Activated naive CD8-positive, alpha-beta T cell treated with anti-CD3 and anti-CD28 coated beads for 36 hours (primary cell): ENCODE measurements at regions not wholly inside any gene's neighbourhood (a gene's known extent, or its start where the extent isn't known, plus 50 kb on each side); places are given as distances from the start of the nearest gene placed in this dataset.

Experiments used
- DNase-seq: peaks from one replicate; pipeline ENCODE4 v3.0.0; 2021
- H3K27ac Mint-ChIP-seq: one replicate; pipeline ENCODE4 v1.8.0; 2022; ENCODE audit warnings: mild to moderate bottlenecking, moderate library complexity, mixed read lengths
- H3K27me3 Mint-ChIP-seq: one replicate; pipeline ENCODE4 v1.8.0; 2022; ENCODE audit warnings: mild to moderate bottlenecking, mixed read lengths
- H3K36me3 Mint-ChIP-seq: one replicate; pipeline ENCODE4 v1.8.0; 2021; ENCODE audit warnings: mild to moderate bottlenecking, mixed read lengths
- H3K4me1 Mint-ChIP-seq: one replicate; pipeline ENCODE4 v1.8.0; 2021; ENCODE audit warnings: mixed read lengths
- H3K4me3 Mint-ChIP-seq: one replicate; pipeline ENCODE4 v1.8.0; 2022; ENCODE audit warnings: mild to moderate bottlenecking, moderate library complexity, mixed read lengths
- H3K9me3 Mint-ChIP-seq: one replicate; pipeline ENCODE4 v1.8.0; 2022; ENCODE audit warnings: mixed read lengths

- no peak overlapping the region for H3K27ac Mint-ChIP-seq
- no peak for DNase-seq
- no peaks in the 10 kb centered on the region for H3K36me3 Mint-ChIP-seq
- no peaks in the 10 kb centered on the region for H3K4me1 Mint-ChIP-seq
- no peak overlapping the region for H3K4me3 Mint-ChIP-seq
- peaks cover 2% of the 10 kb centered on the region for H3K9me3 Mint-ChIP-seq
- H3K27me3 Mint-ChIP-seq = no peaks in the 10 kb centered on the region
Observed at GRCh38 chr18:73235921-73236320, 368.1 kb upstream of the NETO1 start.

GRCh38 chr18:73235491-73235890 is 367.7 kb upstream of the NETO1 start:
- no peaks in the 10 kb centered on the region for H3K4me1 Mint-ChIP-seq
- no peak overlapping the region for H3K4me3 Mint-ChIP-seq
- no peak for DNase-seq
- no peaks in the 10 kb centered on the region for H3K36me3 Mint-ChIP-seq
- H3K27me3 Mint-ChIP-seq = no peaks in the 10 kb centered on the region
- peaks cover 2% of the 10 kb centered on the region for H3K9me3 Mint-ChIP-seq
- no peak overlapping the region for H3K27ac Mint-ChIP-seq

GRCh38 chr18:73232933-73233332 is 365.1 kb upstream of the NETO1 start:
- Mint-ChIP-seq H3K4me1 (no peaks in the 10 kb centered on the region), H3K9me3 (no peaks in the 10 kb centered on the region), H3K27ac (no peak overlapping the region)

GRCh38 chr18:73220663-73221062 is 352.9 kb upstream of the NETO1 start:
- Mint-ChIP-seq H3K27me3 (no peaks in the 10 kb centered on the region), H3K4me1 (no peaks in the 10 kb centered on the region), H3K27ac (no peak overlapping the region), H3K4me3 (no peak overlapping the region), H3K9me3 (peaks cover 18% of the 10 kb centered on the region), H3K36me3 (no peaks in the 10 kb centered on the region)
- no peak for DNase-seq

More at GRCh38 chr18:73232933-73233332, 365.1 kb upstream of the NETO1 start:
- Mint-ChIP-seq H3K4me3 (no peak overlapping the region), H3K36me3 (no peaks in the 10 kb centered on the region), H3K27me3 (no peaks in the 10 kb centered on the region)
- DNase-seq = no peak

GRCh38 chr18:73218293-73218692 is 350.5 kb upstream of the NETO1 start:
- Mint-ChIP-seq H3K27ac (no peak overlapping the region), H3K36me3 (no peaks in the 10 kb centered on the region), H3K4me1 (no peaks in the 10 kb centered on the region), H3K4me3 (no peak overlapping the region), H3K27me3 (no peaks in the 10 kb centered on the region), H3K9me3 (peaks cover 23% of the 10 kb centered on the region)
- no peak for DNase-seq

- Mint-ChIP-seq H3K27me3 (no peaks in the 10 kb centered on the region), H3K27ac (no peak overlapping the region), H3K4me3 (no peak overlapping the region), H3K4me1 (no peaks in the 10 kb centered on the region), H3K36me3 (no peaks in the 10 kb centered on the region), H3K9me3 (peaks cover 13% of the 10 kb centered on the region)
- no peak for DNase-seq
Observed at GRCh38 chr18:73214970-73215369, 347.2 kb upstream of the NETO1 start.

GRCh38 chr18:73212442-73212841 is 344.7 kb upstream of the NETO1 start:
- no peak overlapping the region for H3K27ac Mint-ChIP-seq
- H3K4me1 Mint-ChIP-seq = no peaks in the 10 kb centered on the region
- peaks cover 7% of the 10 kb centered on the region for H3K9me3 Mint-ChIP-seq
- no peaks in the 10 kb centered on the region for H3K36me3 Mint-ChIP-seq
- H3K27me3 Mint-ChIP-seq = no peaks in the 10 kb centered on the region
- H3K4me3 Mint-ChIP-seq = no peak overlapping the region
- DNase-seq = no peak

- Mint-ChIP-seq H3K9me3 (no peaks in the 10 kb centered on the region), H3K36me3 (no peaks in the 10 kb centered on the region), H3K4me1 (no peaks in the 10 kb centered on the region), H3K27ac (no peak overlapping the region), H3K27me3 (no peaks in the 10 kb centered on the region), H3K4me3 (no peak overlapping the region)
- no peak for DNase-seq
Observed at GRCh38 chr18:73201940-73202339, 334.2 kb upstream of the NETO1 start.

- Mint-ChIP-seq H3K27me3 (no peaks in the 10 kb centered on the region), H3K9me3 (no peaks in the 10 kb centered on the region), H3K36me3 (no peaks in the 10 kb centered on the region), H3K4me3 (no peak overlapping the region), H3K27ac (no peak overlapping the region), H3K4me1 (no peaks in the 10 kb centered on the region)
- DNase-seq = no peak
Observed at GRCh38 chr18:73199151-73199550, 331.4 kb upstream of the NETO1 start.

GRCh38 chr18:73189718-73190117 is 321.9 kb upstream of the NETO1 start:
- Mint-ChIP-seq H3K9me3 (peaks cover 6% of the 10 kb centered on the region), H3K36me3 (no peaks in the 10 kb centered on the region), H3K4me3 (no peak overlapping the region), H3K27ac (no peak overlapping the region), H3K27me3 (no peaks in the 10 kb centered on the region), H3K4me1 (no peaks in the 10 kb centered on the region)
- DNase-seq = no peak

- no peak overlapping the region for H3K4me3 Mint-ChIP-seq
- no peaks in the 10 kb centered on the region for H3K27me3 Mint-ChIP-seq
Observed at GRCh38 chr18:73168236-73168635, 300.4 kb upstream of the NETO1 start.

GRCh38 chr18:73164430-73164829 is 296.6 kb upstream of the NETO1 start:
- H3K36me3 Mint-ChIP-seq = no peaks in the 10 kb centered on the region
- no peaks in the 10 kb centered on the region for H3K4me1 Mint-ChIP-seq
- no peak overlapping the region for H3K4me3 Mint-ChIP-seq
- H3K27me3 Mint-ChIP-seq = no peaks in the 10 kb centered on the region
- no peaks in the 10 kb centered on the region for H3K9me3 Mint-ChIP-seq
- H3K27ac Mint-ChIP-seq = no peak overlapping the region
- no peak for DNase-seq

More at GRCh38 chr18:73168236-73168635, 300.4 kb upstream of the NETO1 start:
- Mint-ChIP-seq H3K36me3 (no peaks in the 10 kb centered on the region), H3K27ac (no peak overlapping the region), H3K4me1 (no peaks in the 10 kb centered on the region), H3K9me3 (no peaks in the 10 kb centered on the region)
- DNase-seq = no peak

GRCh38 chr18:73163236-73163635 is 295.4 kb upstream of the NETO1 start:
- no peaks in the 10 kb centered on the region for H3K27me3 Mint-ChIP-seq
- DNase-seq = no peak
- H3K4me1 Mint-ChIP-seq = no peaks in the 10 kb centered on the region
- H3K36me3 Mint-ChIP-seq = no peaks in the 10 kb centered on the region
- no peaks in the 10 kb centered on the region for H3K9me3 Mint-ChIP-seq
- no peak overlapping the region for H3K27ac Mint-ChIP-seq
- H3K4me3 Mint-ChIP-seq = no peak overlapping the region

- H3K4me3 Mint-ChIP-seq = no peak overlapping the region
Observed at GRCh38 chr18:73156117-73156516, 288.3 kb upstream of the NETO1 start.

GRCh38 chr18:73153271-73153670 is 285.5 kb upstream of the NETO1 start:
- Mint-ChIP-seq H3K4me3 (no peak overlapping the region), H3K9me3 (no peaks in the 10 kb centered on the region), H3K36me3 (no peaks in the 10 kb centered on the region), H3K27ac (no peak overlapping the region), H3K27me3 (no peaks in the 10 kb centered on the region), H3K4me1 (no peaks in the 10 kb centered on the region)
- DNase-seq = no peak

More at GRCh38 chr18:73156117-73156516, 288.3 kb upstream of the NETO1 start:
- no peaks in the 10 kb centered on the region for H3K4me1 Mint-ChIP-seq
- H3K9me3 Mint-ChIP-seq = no peaks in the 10 kb centered on the region
- no peaks in the 10 kb centered on the region for H3K27me3 Mint-ChIP-seq
- no peaks in the 10 kb centered on the region for H3K36me3 Mint-ChIP-seq
- no peak for DNase-seq
- H3K27ac Mint-ChIP-seq = no peak overlapping the region

GRCh38 chr18:73151086-73151485 is 283.3 kb upstream of the NETO1 start:
- Mint-ChIP-seq H3K4me1 (no peaks in the 10 kb centered on the region), H3K4me3 (no peak overlapping the region), H3K27me3 (no peaks in the 10 kb centered on the region), H3K9me3 (no peaks in the 10 kb centered on the region), H3K36me3 (no peaks in the 10 kb centered on the region), H3K27ac (no peak overlapping the region)
- no peak for DNase-seq

- no peaks in the 10 kb centered on the region for H3K27me3 Mint-ChIP-seq
- H3K36me3 Mint-ChIP-seq = no peaks in the 10 kb centered on the region
- no peaks in the 10 kb centered on the region for H3K4me1 Mint-ChIP-seq
- no peaks in the 10 kb centered on the region for H3K9me3 Mint-ChIP-seq
- no peak for DNase-seq
- H3K27ac Mint-ChIP-seq = no peak overlapping the region
- no peak overlapping the region for H3K4me3 Mint-ChIP-seq
Observed at GRCh38 chr18:73150199-73150598, 282.4 kb upstream of the NETO1 start.
